Skin epidermis (tissue), 12 donors: ENCODE measurements at regions not wholly inside any gene's neighbourhood (a gene's known extent, or its start where the extent isn't known, plus 50 kb on each side); places are given as distances from the start of the nearest gene placed in this dataset.

Experiments
- H3K27ac ChIP-seq, 21 experiments: fragments of 200-600 bp; sonication (generic) in 11 of 21; one replicate each; pipeline ENCODE4 v1.5.0; 2020; ENCODE audit warnings: mild to moderate bottlenecking in 3 of 21, inconsistent platforms in 2 of 21, moderate library complexity in 2 of 21
- H3K4me3 ChIP-seq, 7 experiments: fragments of 200-600 bp; sonication (generic) in 2 of 7; one replicate each; pipeline ENCODE4 v1.5.0; 2020; ENCODE audit warnings: inconsistent platforms in 2 of 7, mild to moderate bottlenecking in 2 of 7, moderate library complexity in 1 of 7

- no peak overlapping the region for H3K27ac ChIP-seq
Observed at GRCh38 chr6:167049275-167049674, 50.1 kb downstream of the CEP43 start.

GRCh38 chr6:167050903-167051302 is 51.7 kb downstream of the CEP43 start:
- no peak overlapping the region for H3K4me3 ChIP-seq
- no peak overlapping the region for H3K27ac ChIP-seq

More at GRCh38 chr6:167049275-167049674, 50.1 kb downstream of the CEP43 start:
- H3K4me3 ChIP-seq = no peak overlapping the region

GRCh38 chr6:167053895-167054530 is 54.8 kb downstream of the CEP43 start:
- peak overlapping the region in 5 of 21 experiments; percentile 7 to 51 (median 39) for H3K27ac ChIP-seq

GRCh38 chr6:167054987-167055386 is 55.8 kb downstream of the CEP43 start:
- Histone ChIP-seq H3K27ac (peak overlapping the region in 3 of 21 experiments; percentile 5 to 51 (median 32)), H3K4me3 (no peak overlapping the region)

More at GRCh38 chr6:167053895-167054530, 54.8 kb downstream of the CEP43 start:
- H3K4me3 ChIP-seq = no peak overlapping the region

GRCh38 chr6:167056370-167056769 is 57.2 kb downstream of the CEP43 start:
- H3K27ac ChIP-seq = peak overlapping the region in 1 of 21 experiments; percentile 43
- no peak overlapping the region for H3K4me3 ChIP-seq

GRCh38 chr6:167058261-167058660 is 59.1 kb downstream of the CEP43 start:
- no peak overlapping the region for H3K4me3 ChIP-seq
- no peak overlapping the region for H3K27ac ChIP-seq
